ENCODE measurements at regions not wholly inside any gene's neighbourhood (a gene's known extent, or its start where the extent isn't known, plus 50 kb on each side); places are given as distances from the start of the nearest gene placed in this dataset.

DNA sequence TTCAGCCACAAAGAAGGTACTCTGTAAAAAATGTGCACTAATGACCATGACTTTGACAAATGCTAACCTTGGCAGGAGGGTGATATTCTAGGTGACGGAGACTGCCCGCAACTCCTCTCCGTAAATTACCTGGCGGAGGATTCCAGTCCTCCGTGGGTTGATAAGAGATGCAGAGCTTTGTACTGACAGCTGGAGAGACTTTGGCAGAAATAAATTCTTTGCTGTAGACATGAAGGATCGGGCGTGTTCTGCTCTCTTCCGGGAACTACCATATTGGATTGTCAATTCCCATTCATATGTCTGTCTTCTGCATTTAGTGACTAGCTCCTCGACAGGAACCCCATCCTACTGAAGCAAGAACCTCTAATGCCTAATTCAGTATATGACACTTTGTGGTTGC lies 158.3 kb upstream of the KAZN start:
- DNase-seq: no peak
- ChIA-PET CTCF (no interaction called here), POLR2A (no interaction called here)
- H3K27ac Mint-ChIP-seq: no peak overlapping the region
- intact Hi-C loops (cut with micrococcal nuclease): no loop called here
- Histone ChIP-seq H3K27ac (ENCODE audit: low read depth, low read length) (no peak overlapping the region), H3K36me3 (ENCODE audit: control insufficient read depth in 2 of 3, insufficient read depth in 3 of 3, low read length in 3 of 3) (no peaks in the 10 kb centered on the region), H3K9me3 (ENCODE audit: control insufficient read depth in 2 of 3, low read length in 3 of 3) (no peaks in the 10 kb centered on the region), H3K4me1 (ENCODE audit: control insufficient read depth in 2 of 2, insufficient read depth in 2 of 2, low read length in 2 of 2) (no peaks in the 10 kb centered on the region), H3K4me3 (ENCODE audit: low read length) (no peak overlapping the region), H3K27me3 (ENCODE audit: control insufficient read depth in 2 of 2, insufficient read depth in 2 of 2, low read length in 2 of 2) (no peaks in the 10 kb centered on the region)
- peaks cover 0 to 5% (median 0%) of the 10 kb centered on the region in 11 donors for H3K9me3 Mint-ChIP-seq
- H3K36me3 Mint-ChIP-seq: no peaks in the 10 kb centered on the region
- no peak for ATAC-seq
- H3K27me3 Mint-ChIP-seq: peaks cover 0 to 11% (median 2%) of the 10 kb centered on the region in 5 donors
- H3K4me1 Mint-ChIP-seq: no peaks in the 10 kb centered on the region
- no peak overlapping the region for H3K4me3 Mint-ChIP-seq

- Mint-ChIP-seq H3K4me3 (no peak overlapping the region), H3K27ac (no peak overlapping the region), H3K4me1 (no peaks in the 10 kb centered on the region), H3K9me3 (peaks cover 0 to 5% (median 0%) of the 10 kb centered on the region in 11 donors), H3K36me3 (no peaks in the 10 kb centered on the region), H3K27me3 (peaks cover 0 to 11% (median 7%) of the 10 kb centered on the region in 5 donors)
- no peak for DNase-seq
- no peak overlapping the region for H3K4me3 ChIP-seq (ENCODE audit: low read length)
- H3K9me3 ChIP-seq (ENCODE audit: control insufficient read depth in 2 of 3, low read length in 3 of 3): no peaks in the 10 kb centered on the region
- no peaks in the 10 kb centered on the region for H3K27me3 ChIP-seq (ENCODE audit: control insufficient read depth in 2 of 2, insufficient read depth in 2 of 2, low read length in 2 of 2)
- ChIA-PET POLR2A (no interaction called here), CTCF (no interaction called here)
- ATAC-seq: no peak
- intact Hi-C loops (cut with micrococcal nuclease): no loop called here
- H3K36me3 ChIP-seq (ENCODE audit: control insufficient read depth in 2 of 3, insufficient read depth in 3 of 3, low read length in 3 of 3): no peaks in the 10 kb centered on the region
- no peak overlapping the region for H3K27ac ChIP-seq (ENCODE audit: low read depth, low read length)
- no peaks in the 10 kb centered on the region for H3K4me1 ChIP-seq (ENCODE audit: control insufficient read depth in 2 of 2, insufficient read depth in 2 of 2, low read length in 2 of 2)
These were observed 157.8 kb upstream of the KAZN start for GRCh38 chr1:14440731-14441130.

GRCh38 chr1:14441302-14441741 lies 157.2 kb upstream of the KAZN start:
- intact Hi-C loops (cut with micrococcal nuclease): no loop called here
- POLR2A ChIA-PET: no interaction called here
- Mint-ChIP-seq H3K9me3 (peaks cover 0 to 5% (median 0%) of the 10 kb centered on the region in 11 donors), H3K27ac (no peak overlapping the region), H3K36me3 (no peaks in the 10 kb centered on the region), H3K27me3 (peaks cover 0 to 12% (median 7%) of the 10 kb centered on the region in 5 donors), H3K4me3 (no peak overlapping the region), H3K4me1 (no peaks in the 10 kb centered on the region)
- Histone ChIP-seq H3K4me1 (ENCODE audit: control insufficient read depth in 2 of 2, insufficient read depth in 2 of 2, low read length in 2 of 2) (no peaks in the 10 kb centered on the region), H3K4me3 (ENCODE audit: low read length) (no peak overlapping the region), H3K36me3 (ENCODE audit: control insufficient read depth in 2 of 3, insufficient read depth in 3 of 3, low read length in 3 of 3) (no peaks in the 10 kb centered on the region), H3K27me3 (ENCODE audit: control insufficient read depth in 2 of 2, insufficient read depth in 2 of 2, low read length in 2 of 2) (no peaks in the 10 kb centered on the region), H3K27ac (ENCODE audit: low read depth, low read length) (no peak overlapping the region), H3K9me3 (ENCODE audit: control insufficient read depth in 2 of 3, low read length in 3 of 3) (no peaks in the 10 kb centered on the region)
- ATAC-seq (no peak), DNase-seq (no peak)
- CTCF ChIA-PET: no interaction called here

- Histone ChIP-seq H3K27me3 (ENCODE audit: control insufficient read depth in 2 of 2, insufficient read depth in 2 of 2, low read length in 2 of 2) (no peaks in the 10 kb centered on the region), H3K36me3 (ENCODE audit: control insufficient read depth in 2 of 3, insufficient read depth in 3 of 3, low read length in 3 of 3) (no peaks in the 10 kb centered on the region), H3K4me3 (ENCODE audit: low read length) (no peak overlapping the region), H3K27ac (ENCODE audit: low read depth, low read length) (no peak overlapping the region), H3K9me3 (ENCODE audit: control insufficient read depth in 2 of 3, low read length in 3 of 3) (no peaks in the 10 kb centered on the region), H3K4me1 (ENCODE audit: control insufficient read depth in 2 of 2, insufficient read depth in 2 of 2, low read length in 2 of 2) (no peaks in the 10 kb centered on the region)
- Mint-ChIP-seq H3K4me3 (no peak overlapping the region), H3K36me3 (no peaks in the 10 kb centered on the region), H3K9me3 (peaks cover 0 to 5% (median 0%) of the 10 kb centered on the region in 11 donors), H3K27me3 (peaks cover 0 to 22% (median 8%) of the 10 kb centered on the region in 5 donors), H3K4me1 (no peaks in the 10 kb centered on the region), H3K27ac (no peak overlapping the region)
- no peak for ATAC-seq
- ChIA-PET CTCF (no interaction called here), POLR2A (no interaction called here)
- intact Hi-C loops (cut with micrococcal nuclease): no loop called here
- no peak for DNase-seq
These were observed 155.8 kb upstream of the KAZN start for GRCh38 chr1:14442669-14443068.

DNA sequence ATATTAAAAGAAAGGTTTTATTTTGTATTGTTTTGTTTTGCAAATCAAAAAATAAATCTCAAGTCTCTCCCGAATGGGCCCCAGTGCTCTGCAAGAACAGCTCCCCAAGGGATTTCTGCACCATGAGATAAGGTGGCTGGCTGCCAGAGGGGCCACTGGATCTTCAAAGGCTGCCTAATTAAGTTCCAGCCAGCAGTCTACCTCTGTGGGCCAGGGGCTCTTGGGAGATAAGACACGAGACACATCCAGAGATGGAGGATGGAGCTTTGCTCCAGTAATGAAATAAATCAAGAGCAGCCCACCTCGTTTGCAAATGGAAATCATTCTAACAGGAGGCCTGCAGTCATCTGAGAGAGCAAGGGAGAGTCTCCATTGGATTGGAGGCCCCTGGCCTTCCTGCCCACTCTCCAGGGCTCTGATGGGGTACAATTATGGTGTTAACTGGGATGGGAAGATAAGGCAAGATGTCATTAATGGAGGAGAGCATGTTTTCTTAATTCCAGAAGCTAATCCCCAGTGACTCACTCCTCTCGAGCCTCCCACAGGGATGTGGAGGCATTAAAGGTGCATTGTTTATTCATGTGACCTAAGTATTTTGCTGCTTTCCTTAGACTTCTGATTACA lies 155.2 kb upstream of the KAZN start:
- no peaks in the 10 kb centered on the region for H3K27me3 ChIP-seq (ENCODE audit: control insufficient read depth in 2 of 2, insufficient read depth in 2 of 2, low read length in 2 of 2)
- no peaks in the 10 kb centered on the region for H3K36me3 ChIP-seq (ENCODE audit: control insufficient read depth in 2 of 3, insufficient read depth in 3 of 3, low read length in 3 of 3)
- intact Hi-C loops (cut with micrococcal nuclease): no loop called here
- H3K4me3 ChIP-seq (ENCODE audit: low read length): no peak overlapping the region
- H3K9me3 Mint-ChIP-seq: peaks cover 0 to 5% (median 0%) of the 10 kb centered on the region in 11 donors
- no peaks in the 10 kb centered on the region for H3K9me3 ChIP-seq (ENCODE audit: control insufficient read depth in 2 of 3, low read length in 3 of 3)
- peaks cover 0 to 22% (median 8%) of the 10 kb centered on the region in 5 donors for H3K27me3 Mint-ChIP-seq
- DNase-seq (no peak), ATAC-seq (no peak)
- H3K36me3 Mint-ChIP-seq: no peaks in the 10 kb centered on the region
- ChIA-PET POLR2A (no interaction called here), CTCF (no interaction called here)
- no peak overlapping the region for H3K27ac Mint-ChIP-seq
- no peaks in the 10 kb centered on the region for H3K4me1 Mint-ChIP-seq
- H3K27ac ChIP-seq (ENCODE audit: low read depth, low read length): no peak overlapping the region
- H3K4me1 ChIP-seq (ENCODE audit: control insufficient read depth in 2 of 2, insufficient read depth in 2 of 2, low read length in 2 of 2): no peaks in the 10 kb centered on the region
- H3K4me3 Mint-ChIP-seq: no peak overlapping the region

GRCh38 chr1:14451217-14451616 lies 147.3 kb upstream of the KAZN start:
- Histone ChIP-seq H3K27ac (ENCODE audit: low read depth, low read length) (no peak overlapping the region), H3K9me3 (ENCODE audit: control insufficient read depth in 2 of 3, low read length in 3 of 3) (no peaks in the 10 kb centered on the region), H3K4me1 (ENCODE audit: control insufficient read depth in 2 of 2, insufficient read depth in 2 of 2, low read length in 2 of 2) (no peaks in the 10 kb centered on the region), H3K27me3 (ENCODE audit: control insufficient read depth in 2 of 2, insufficient read depth in 2 of 2, low read length in 2 of 2) (no peaks in the 10 kb centered on the region), H3K4me3 (ENCODE audit: low read length) (no peak overlapping the region), H3K36me3 (ENCODE audit: control insufficient read depth in 2 of 3, insufficient read depth in 3 of 3, low read length in 3 of 3) (no peaks in the 10 kb centered on the region)
- Mint-ChIP-seq H3K4me3 (no peak overlapping the region), H3K27me3 (peaks cover 0 to 24% (median 4%) of the 10 kb centered on the region in 5 donors), H3K27ac (no peak overlapping the region), H3K36me3 (no peaks in the 10 kb centered on the region), H3K4me1 (no peaks in the 10 kb centered on the region), H3K9me3 (peaks cover 0 to 5% (median 0%) of the 10 kb centered on the region in 11 donors)
- ChIA-PET POLR2A (no interaction called here), CTCF (no interaction called here)
- DNase-seq (no peak), ATAC-seq (no peak)
- intact Hi-C loops (cut with micrococcal nuclease): no loop called here

DNA sequence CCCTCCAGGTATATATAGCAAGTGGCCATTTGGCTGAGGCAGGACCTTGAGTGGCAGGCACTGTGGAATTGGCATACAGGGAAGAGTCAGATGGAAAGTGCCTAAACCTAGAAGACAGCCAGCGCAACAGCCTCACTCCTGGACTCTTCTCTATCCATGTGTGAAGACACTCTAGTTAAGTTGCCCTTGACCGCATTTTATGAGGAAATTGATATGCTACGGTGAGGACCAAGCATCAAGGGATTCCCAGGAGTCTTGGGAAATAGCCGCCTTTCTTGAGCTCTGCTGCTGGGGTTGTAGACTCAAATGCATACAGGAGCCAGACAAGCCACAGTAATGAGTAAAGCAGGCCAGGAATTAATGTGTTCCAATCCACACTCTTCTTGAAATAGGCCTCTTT lies 145.9 kb upstream of the KAZN start:
- Mint-ChIP-seq H3K36me3 (no peaks in the 10 kb centered on the region), H3K4me3 (no peak overlapping the region), H3K4me1 (no peaks in the 10 kb centered on the region), H3K27me3 (peaks cover 0 to 15% (median 4%) of the 10 kb centered on the region in 5 donors), H3K27ac (no peak overlapping the region), H3K9me3 (peaks cover 0 to 5% (median 0%) of the 10 kb centered on the region in 11 donors)
- DNase-seq (no peak), ATAC-seq (no peak)
- Histone ChIP-seq H3K4me1 (ENCODE audit: control insufficient read depth in 2 of 2, insufficient read depth in 2 of 2, low read length in 2 of 2) (no peaks in the 10 kb centered on the region), H3K36me3 (ENCODE audit: control insufficient read depth in 2 of 3, insufficient read depth in 3 of 3, low read length in 3 of 3) (no peaks in the 10 kb centered on the region), H3K27me3 (ENCODE audit: control insufficient read depth in 2 of 2, insufficient read depth in 2 of 2, low read length in 2 of 2) (no peaks in the 10 kb centered on the region), H3K9me3 (ENCODE audit: control insufficient read depth in 2 of 3, low read length in 3 of 3) (no peaks in the 10 kb centered on the region), H3K4me3 (ENCODE audit: low read length) (no peak overlapping the region), H3K27ac (ENCODE audit: low read depth, low read length) (no peak overlapping the region)
- ChIA-PET POLR2A (no interaction called here), CTCF (no interaction called here)
- intact Hi-C loops (cut with micrococcal nuclease): no loop called here

All from naive thymus-derived CD4-positive, alpha-beta T cell (primary cell).